ENCODE measurements at regions not wholly inside any gene's neighbourhood (a gene's known extent, or its start where the extent isn't known, plus 50 kb on each side); places are given as distances from the start of the nearest gene placed in this dataset.
A peak's percentile ranks its signal among the peaks of the same experiment; 100 is the strongest.

DNA sequence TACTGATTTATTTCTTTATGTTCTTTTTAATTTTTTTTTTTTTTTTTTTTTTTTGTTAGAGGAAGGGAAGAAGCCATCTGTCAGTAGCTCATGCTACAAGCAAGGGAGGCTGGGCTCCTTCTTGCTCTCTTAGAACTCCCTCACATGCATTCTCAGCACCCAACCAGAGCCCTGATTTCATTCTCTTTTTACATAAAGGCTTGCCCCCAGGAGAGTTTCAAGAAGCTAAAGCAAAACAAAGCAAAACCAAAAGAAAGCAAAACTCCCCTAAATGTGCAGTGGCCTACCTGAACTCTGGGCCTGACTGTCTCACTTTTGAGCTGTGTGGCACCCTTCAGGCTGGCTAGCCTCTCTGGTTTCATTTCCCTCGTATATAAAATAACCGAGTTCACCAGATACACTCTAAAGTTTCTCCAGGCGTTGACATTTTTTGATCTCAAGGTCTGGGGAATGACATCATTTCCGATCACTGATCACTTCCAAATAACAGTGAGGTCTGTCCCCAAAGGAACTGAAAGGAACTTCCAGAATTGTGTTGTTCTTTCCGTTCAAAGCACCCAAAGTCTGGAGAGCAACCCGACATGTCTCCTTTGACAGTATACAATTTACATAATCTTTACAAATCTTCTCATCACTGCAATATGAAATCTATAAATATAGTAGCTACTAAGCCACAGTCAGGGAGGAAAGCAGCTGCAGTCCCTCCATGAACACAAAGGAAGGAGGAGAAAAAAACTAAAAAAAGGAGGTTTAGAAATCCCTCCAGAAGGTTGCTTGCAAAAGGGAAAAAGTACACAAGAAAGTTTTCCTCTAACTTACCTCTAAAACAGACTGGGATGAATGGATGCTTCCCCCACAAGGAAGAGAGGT lies 145.6 kb upstream of the NCK2 start:
- H3K36me3 ChIP-seq (ENCODE audit: control insufficient read depth, insufficient read depth, low read length): no peaks in the 10 kb centered on the region
- DNase-seq (ENCODE audit: low read depth in 4 of 6, low spot score in 6 of 6): peak in 1 of 6 donors; percentile 65
- H3K27ac ChIP-seq (ENCODE audit: low read depth, low read length): no peak overlapping the region
- H3K9me3 ChIP-seq (ENCODE audit: control insufficient read depth, insufficient read depth, low read length): no peaks in the 10 kb centered on the region
- no peak overlapping the region for H3K4me3 ChIP-seq (ENCODE audit: low read depth, low read length)
- WGBS (ENCODE audit: insufficient coverage): 91% methylated on average over 4 of the region's 6 CpGs
- no peaks in the 10 kb centered on the region for H3K27me3 ChIP-seq (ENCODE audit: control insufficient read depth, insufficient read depth, low read length)
- peaks cover 7% of the 10 kb centered on the region for H3K4me1 ChIP-seq (ENCODE audit: control insufficient read depth, insufficient read depth, low read length)

GRCh38 chr2:105597806-105598803 lies 146.6 kb upstream of the NCK2 start:
- no peak for DNase-seq (ENCODE audit: low read depth in 4 of 6, low spot score in 6 of 6)
- Histone ChIP-seq H3K27me3 (ENCODE audit: control insufficient read depth, insufficient read depth, low read length) (no peaks in the 10 kb centered on the region), H3K36me3 (ENCODE audit: control insufficient read depth, insufficient read depth, low read length) (no peaks in the 10 kb centered on the region), H3K27ac (ENCODE audit: low read depth, low read length) (no peak overlapping the region), H3K4me3 (ENCODE audit: low read depth, low read length) (no peak overlapping the region), H3K4me1 (ENCODE audit: control insufficient read depth, insufficient read depth, low read length) (peaks cover 7% of the 10 kb centered on the region), H3K9me3 (ENCODE audit: control insufficient read depth, insufficient read depth, low read length) (no peaks in the 10 kb centered on the region)
- 92% methylated on average over 5 of the region's 10 CpGs for WGBS (ENCODE audit: insufficient coverage)

GRCh38 chr2:105597011-105597805 lies 147.5 kb upstream of the NCK2 start:
- WGBS (ENCODE audit: insufficient coverage): 93% methylated on average over 9 of the region's 15 CpGs

GRCh38 chr2:105596411-105596921 lies 148.2 kb upstream of the NCK2 start:
- H3K36me3 ChIP-seq (ENCODE audit: control insufficient read depth, insufficient read depth, low read length): no peaks in the 10 kb centered on the region
- H3K4me3 ChIP-seq (ENCODE audit: low read depth, low read length): no peak overlapping the region
- DNase-seq (ENCODE audit: low read depth in 4 of 6, low spot score in 6 of 6): peak in 1 of 6 donors; percentile 56
- no peaks in the 10 kb centered on the region for H3K9me3 ChIP-seq (ENCODE audit: control insufficient read depth, insufficient read depth, low read length)
- no peak overlapping the region for H3K27ac ChIP-seq (ENCODE audit: low read depth, low read length)
- 89% methylated on average over 3 of the region's 6 CpGs for WGBS (ENCODE audit: insufficient coverage)
- peaks cover 14% of the 10 kb centered on the region for H3K4me1 ChIP-seq (ENCODE audit: control insufficient read depth, insufficient read depth, low read length)
- no peaks in the 10 kb centered on the region for H3K27me3 ChIP-seq (ENCODE audit: control insufficient read depth, insufficient read depth, low read length)

More at GRCh38 chr2:105597011-105597805, 147.5 kb upstream of the NCK2 start:
- Histone ChIP-seq H3K27me3 (ENCODE audit: control insufficient read depth, insufficient read depth, low read length) (no peaks in the 10 kb centered on the region), H3K9me3 (ENCODE audit: control insufficient read depth, insufficient read depth, low read length) (no peaks in the 10 kb centered on the region), H3K4me3 (ENCODE audit: low read depth, low read length) (no peak overlapping the region), H3K27ac (ENCODE audit: low read depth, low read length) (no peak overlapping the region), H3K4me1 (ENCODE audit: control insufficient read depth, insufficient read depth, low read length) (peaks cover 12% of the 10 kb centered on the region), H3K36me3 (ENCODE audit: control insufficient read depth, insufficient read depth, low read length) (no peaks in the 10 kb centered on the region)
- peak in 1 of 6 donors; percentile 91 for DNase-seq (ENCODE audit: low read depth in 4 of 6, low spot score in 6 of 6)

GRCh38 chr2:105595536-105595935 lies 149.2 kb upstream of the NCK2 start:
- WGBS (ENCODE audit: insufficient coverage): 70% methylated on average over 8 of the region's 8 CpGs
- Histone ChIP-seq H3K27ac (ENCODE audit: low read depth, low read length) (no peak overlapping the region), H3K4me3 (ENCODE audit: low read depth, low read length) (no peak overlapping the region), H3K27me3 (ENCODE audit: control insufficient read depth, insufficient read depth, low read length) (no peaks in the 10 kb centered on the region), H3K9me3 (ENCODE audit: control insufficient read depth, insufficient read depth, low read length) (no peaks in the 10 kb centered on the region), H3K36me3 (ENCODE audit: control insufficient read depth, insufficient read depth, low read length) (no peaks in the 10 kb centered on the region), H3K4me1 (ENCODE audit: control insufficient read depth, insufficient read depth, low read length) (peaks cover 14% of the 10 kb centered on the region)
- DNase-seq (ENCODE audit: low read depth in 4 of 6, low spot score in 6 of 6): no peak

DNA sequence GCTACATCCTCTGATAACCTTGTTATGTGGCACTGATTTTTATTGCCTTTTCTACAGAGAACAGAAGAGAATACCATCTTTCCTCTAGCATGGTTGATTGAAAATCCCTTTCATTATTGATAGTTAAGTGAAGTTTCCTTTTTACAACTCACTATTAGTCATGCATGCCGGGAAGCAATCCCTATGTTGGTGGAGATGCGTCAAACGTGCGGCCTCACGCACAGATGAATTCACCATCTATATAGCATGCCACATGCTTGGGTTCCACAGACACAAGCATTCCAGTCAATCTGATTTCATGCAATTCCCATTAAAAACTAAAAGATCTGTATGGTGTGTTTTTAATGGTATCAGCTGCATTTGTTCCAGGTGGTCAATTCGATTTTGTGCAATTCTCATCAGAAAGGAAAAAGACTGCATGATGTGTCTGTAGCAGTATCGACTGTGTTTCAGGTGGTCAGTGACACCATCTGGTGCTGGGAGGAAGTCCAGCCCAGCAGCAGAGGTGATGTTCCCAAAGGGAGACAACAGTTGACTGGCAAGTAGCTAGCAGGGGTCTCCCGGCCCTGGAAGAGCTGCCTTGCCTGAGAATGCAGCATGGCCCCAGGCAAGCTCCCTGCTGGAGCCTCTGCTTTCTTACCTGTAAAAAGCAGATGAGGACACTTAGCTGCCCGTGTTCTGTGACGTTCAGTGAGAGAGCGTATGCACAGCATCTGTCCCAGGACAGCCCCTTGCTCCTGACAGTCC lies 151.3 kb upstream of the NCK2 start:
- Histone ChIP-seq H3K4me3 (ENCODE audit: low read depth, low read length) (no peak overlapping the region), H3K9me3 (ENCODE audit: control insufficient read depth, insufficient read depth, low read length) (no peaks in the 10 kb centered on the region), H3K27me3 (ENCODE audit: control insufficient read depth, insufficient read depth, low read length) (no peaks in the 10 kb centered on the region), H3K36me3 (ENCODE audit: control insufficient read depth, insufficient read depth, low read length) (no peaks in the 10 kb centered on the region), H3K27ac (ENCODE audit: low read depth, low read length) (no peak overlapping the region), H3K4me1 (ENCODE audit: control insufficient read depth, insufficient read depth, low read length) (peaks cover 13% of the 10 kb centered on the region)
- WGBS (ENCODE audit: insufficient coverage): 80% methylated on average over 6 of the region's 11 CpGs
- peak in 1 of 6 donors; percentile 46 for DNase-seq (ENCODE audit: low read depth in 4 of 6, low spot score in 6 of 6)

DNA sequence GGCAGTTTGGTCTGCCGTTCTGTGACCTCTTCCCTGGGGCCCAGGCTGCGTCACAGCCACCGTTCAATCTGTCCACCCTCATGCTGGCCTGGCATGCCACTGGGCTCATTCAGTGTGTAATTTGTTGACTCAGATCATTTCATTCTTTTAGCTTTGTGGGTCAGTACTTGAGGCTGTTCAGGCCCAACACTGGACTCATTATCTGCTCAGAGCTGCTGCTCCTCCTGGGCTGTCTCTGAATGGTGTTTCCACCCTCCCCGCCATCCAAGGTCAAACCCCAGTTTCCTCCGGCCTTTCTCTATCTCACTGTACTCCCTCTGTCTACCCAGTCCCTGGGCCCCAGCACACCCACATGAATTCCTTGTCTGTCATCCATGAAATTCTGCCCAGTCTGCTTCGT lies 152.4 kb upstream of the NCK2 start:
- Histone ChIP-seq H3K27me3 (ENCODE audit: control insufficient read depth, insufficient read depth, low read length) (no peaks in the 10 kb centered on the region), H3K27ac (ENCODE audit: low read depth, low read length) (no peak overlapping the region), H3K4me1 (ENCODE audit: control insufficient read depth, insufficient read depth, low read length) (peaks cover 7% of the 10 kb centered on the region), H3K9me3 (ENCODE audit: control insufficient read depth, insufficient read depth, low read length) (no peaks in the 10 kb centered on the region), H3K36me3 (ENCODE audit: control insufficient read depth, insufficient read depth, low read length) (no peaks in the 10 kb centered on the region), H3K4me3 (ENCODE audit: low read depth, low read length) (no peak overlapping the region)
- DNase-seq (ENCODE audit: low read depth in 4 of 6, low spot score in 6 of 6): no peak
- WGBS (ENCODE audit: insufficient coverage): 71% methylated on average over 6 of the region's 6 CpGs

DNA sequence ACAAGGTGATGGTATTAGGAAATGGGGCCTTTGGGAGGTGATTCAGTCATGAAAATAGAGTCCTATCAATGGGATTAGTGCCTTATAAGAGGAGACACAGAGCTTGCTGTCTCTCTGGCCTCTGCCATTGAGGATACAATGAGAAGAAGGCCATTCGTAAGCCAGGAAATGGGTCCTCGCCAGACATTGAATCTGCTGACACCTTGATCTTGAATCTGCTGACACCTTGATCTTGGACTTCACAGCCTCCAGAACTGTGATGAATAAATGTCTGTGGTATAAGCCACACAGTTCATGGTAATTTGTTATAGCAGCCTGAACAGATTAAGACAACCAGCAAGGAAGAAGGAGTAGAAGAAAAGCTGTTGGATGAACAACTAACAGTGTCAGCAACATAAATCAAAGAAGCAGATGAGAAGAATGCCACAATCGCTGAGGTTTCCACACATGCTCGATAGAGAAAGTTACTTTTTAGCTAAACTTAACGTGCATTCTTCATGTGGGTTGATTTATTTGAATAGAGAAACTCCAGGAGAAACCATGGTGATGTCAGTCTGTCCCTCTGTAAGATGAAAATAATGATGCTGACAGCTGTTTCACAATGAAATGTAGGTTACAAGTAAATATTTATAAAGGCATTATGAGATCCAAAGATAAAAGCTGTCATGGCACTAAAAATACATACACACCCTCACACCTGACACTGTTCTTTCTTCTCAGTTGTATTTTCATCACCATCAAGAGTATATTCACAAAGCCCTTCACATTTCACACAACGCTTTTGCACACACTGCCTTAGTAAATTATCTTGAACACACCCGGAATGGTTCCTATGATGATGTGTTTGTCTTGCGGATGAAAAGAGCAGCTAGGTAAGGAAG lies 153.7 kb upstream of the NCK2 start:
- H3K9me3 ChIP-seq (ENCODE audit: control insufficient read depth, insufficient read depth, low read length): no peaks in the 10 kb centered on the region

More for the DNA sequence above, 153.7 kb upstream of the NCK2 start:
- peaks cover 7% of the 10 kb centered on the region for H3K4me1 ChIP-seq (ENCODE audit: control insufficient read depth, insufficient read depth, low read length)
- H3K36me3 ChIP-seq (ENCODE audit: control insufficient read depth, insufficient read depth, low read length): no peaks in the 10 kb centered on the region
- 77% methylated on average over 5 of the region's 8 CpGs for WGBS (ENCODE audit: insufficient coverage)
- H3K27me3 ChIP-seq (ENCODE audit: control insufficient read depth, insufficient read depth, low read length): no peaks in the 10 kb centered on the region
- no peak overlapping the region for H3K4me3 ChIP-seq (ENCODE audit: low read depth, low read length)
- no peak overlapping the region for H3K27ac ChIP-seq (ENCODE audit: low read depth, low read length)
- no peak for DNase-seq (ENCODE audit: low read depth in 4 of 6, low spot score in 6 of 6)

Data from spinal cord (tissue), 9 donors.